ENCODE measurements at regions not wholly inside any gene's neighbourhood (a gene's known extent, or its start where the extent isn't known, plus 50 kb on each side); places are given as distances from the start of the nearest gene placed in this dataset.

DNA sequence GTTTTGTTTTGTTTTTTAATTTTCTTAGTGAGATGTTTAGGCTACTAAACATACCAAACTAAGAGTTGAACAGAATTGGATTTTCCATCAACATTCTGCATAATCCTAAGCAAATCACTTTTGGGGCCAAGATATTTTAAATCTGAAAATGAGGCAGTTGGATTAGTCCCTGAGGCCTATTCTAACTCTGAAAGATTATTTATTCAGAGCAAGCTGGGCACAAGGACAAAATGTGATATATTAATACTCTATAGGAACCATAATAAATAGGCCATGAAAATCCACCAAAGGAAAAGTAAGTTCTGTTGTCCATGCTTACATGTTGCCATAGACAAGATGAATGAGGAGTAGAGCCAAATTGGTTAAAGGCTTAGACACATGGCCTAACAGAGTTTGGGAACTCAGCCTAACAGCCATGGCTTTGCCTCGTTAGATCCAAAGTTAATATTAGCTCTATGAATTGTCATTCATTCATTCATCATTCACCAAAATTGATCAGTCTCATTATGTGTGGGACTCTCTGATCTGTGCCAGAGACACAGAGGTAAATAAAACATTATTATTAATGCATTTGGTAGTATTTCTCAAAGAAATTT is 183.5 kb downstream of the SCG2 start:
- intact Hi-C loops (cut with DNase I) = no loop called here
- DNase-seq = no peak

DNA sequence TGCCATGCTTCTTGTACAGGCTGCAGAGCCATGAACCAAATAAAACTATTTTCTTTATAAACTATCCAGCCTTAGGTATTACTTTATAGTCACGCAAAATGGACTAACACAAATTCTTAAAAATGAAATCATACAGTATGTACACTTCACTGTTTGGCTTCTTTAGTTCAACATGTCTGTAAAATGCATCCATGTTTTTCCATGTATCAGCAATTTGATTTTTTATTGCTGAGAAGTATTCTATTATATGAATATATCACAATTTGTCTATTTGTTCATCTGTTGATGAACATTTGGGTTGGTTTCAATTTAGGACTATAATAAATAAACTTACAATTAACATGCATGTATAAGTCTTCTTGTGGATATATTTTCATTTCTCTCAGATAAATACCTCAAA is 182.1 kb downstream of the SCG2 start:
- DNase-seq = no peak
- intact Hi-C loops (cut with DNase I) = no loop called here

DNA sequence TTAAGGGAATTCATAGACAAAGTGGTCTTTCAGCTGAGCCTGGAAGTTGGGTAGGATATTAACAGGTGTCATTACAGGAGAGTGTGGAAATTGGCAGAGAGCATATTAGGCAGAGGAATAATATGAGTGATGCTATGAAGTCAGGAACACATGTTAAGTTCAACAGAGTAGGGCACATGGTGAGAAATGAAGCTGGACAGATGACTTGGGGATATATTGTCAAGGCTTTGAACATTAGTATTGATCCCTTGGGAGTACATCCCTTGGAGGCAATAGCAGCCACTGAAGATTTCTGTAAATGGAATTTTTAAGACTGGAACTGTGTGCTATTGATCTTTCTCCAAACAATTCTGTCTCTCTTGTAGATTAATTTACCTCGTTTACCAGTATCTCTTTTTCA is 170.7 kb downstream of the SCG2 start:
- DNase-seq = no peak
- intact Hi-C loops (cut with DNase I) = no loop called here

DNA sequence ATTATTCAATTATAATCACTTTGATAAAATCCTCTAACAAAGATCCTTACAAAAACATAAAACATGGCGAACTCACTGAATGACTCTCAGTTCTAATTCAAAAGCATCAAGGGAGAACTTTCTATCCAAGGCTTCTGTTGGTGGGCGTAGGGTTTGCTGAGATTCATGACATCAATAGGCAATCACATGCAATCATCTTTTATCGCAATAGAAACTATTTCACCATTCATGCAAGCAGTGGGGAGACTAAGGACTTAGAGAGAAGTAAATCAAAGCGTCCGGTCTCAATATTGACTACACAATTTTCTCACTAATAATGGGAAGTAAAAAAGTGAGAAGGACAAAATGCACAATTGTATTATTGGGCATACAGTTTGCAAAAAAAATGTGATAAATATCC is 168.7 kb downstream of the SCG2 start:
- DNase-seq = no peak
- intact Hi-C loops (cut with DNase I) = no loop called here

DNA sequence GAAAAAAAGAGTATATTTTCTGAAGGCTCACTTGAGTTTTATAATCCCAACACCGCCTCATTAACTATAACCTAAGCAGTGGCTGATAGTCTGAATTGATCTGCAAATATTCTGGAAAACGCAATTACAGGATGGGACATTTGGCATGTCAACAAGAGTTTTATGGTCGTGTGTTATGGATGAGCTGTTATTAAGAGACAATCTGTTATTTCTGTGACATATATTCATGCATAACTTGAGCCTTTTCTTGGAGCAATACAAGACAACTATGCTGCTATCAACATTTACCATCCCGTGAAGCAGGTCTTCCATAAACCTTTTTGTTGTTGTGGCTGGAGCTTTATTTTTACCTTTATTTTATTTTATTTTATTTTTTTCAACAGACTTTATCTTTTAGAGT is 164.4 kb downstream of the SCG2 start:
- DNase-seq = no peak
- intact Hi-C loops (cut with DNase I) = no loop called here

DNA sequence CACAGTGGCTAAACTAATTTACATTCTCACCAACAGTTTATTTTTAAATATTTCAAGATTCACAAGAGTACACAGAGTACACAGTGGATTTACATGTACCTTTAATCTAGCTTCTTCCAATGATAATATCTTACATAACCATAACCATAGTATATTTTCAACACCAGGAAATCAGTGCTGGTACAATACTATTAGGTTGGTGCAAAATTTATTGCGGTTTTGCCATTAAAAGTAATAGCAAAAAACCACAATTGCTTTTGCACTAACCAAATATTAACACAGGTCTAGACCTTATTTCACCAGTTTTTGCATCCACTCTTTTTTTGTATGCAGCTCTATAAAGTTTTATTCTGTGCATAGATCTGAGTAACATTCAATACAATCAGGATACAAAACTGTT is 163.0 kb downstream of the SCG2 start:
- intact Hi-C loops (cut with DNase I) = no loop called here

DNA sequence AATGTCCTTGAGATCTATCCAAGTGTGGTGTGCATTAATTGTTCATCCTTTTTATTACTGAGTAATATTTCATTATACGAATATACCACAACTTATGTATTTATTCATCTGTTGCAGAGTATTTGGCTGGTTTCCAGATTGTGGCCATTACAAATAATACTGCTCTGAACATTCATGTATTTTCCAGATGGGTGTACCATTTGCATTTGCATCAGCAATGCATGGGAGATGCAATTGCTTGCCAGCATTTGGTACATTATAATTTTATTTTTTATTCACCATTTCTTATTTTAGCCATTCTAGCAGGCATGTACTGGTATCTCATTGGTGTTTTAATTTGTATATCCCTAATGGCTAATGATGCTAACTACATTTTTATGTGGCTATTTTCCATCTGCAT is 162.4 kb downstream of the SCG2 start:
- no peak for DNase-seq

More for the DNA sequence above, 163.0 kb downstream of the SCG2 start:
- no peak for DNase-seq

DNA sequence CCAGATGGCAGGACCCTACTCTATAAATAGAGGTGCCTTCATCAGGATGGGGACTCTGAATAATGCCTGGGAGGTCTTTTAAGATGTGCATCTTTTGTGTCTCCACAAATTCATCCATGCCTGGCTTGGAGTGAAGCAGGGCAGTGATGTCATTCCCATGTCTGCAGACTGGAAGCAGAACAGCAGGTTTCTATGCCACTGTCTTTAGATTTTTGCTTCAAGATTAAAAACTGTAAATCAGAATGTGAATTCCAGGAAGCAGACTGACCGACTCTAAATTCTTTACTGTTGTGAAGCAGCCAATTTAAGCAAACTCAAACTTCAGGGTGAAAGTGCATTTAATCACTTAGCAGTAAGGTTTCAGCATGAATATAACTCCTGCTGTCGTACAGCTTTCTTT is 159.3 kb downstream of the SCG2 start:
- no peak for DNase-seq
- intact Hi-C loops (cut with DNase I) = no loop called here

More for the DNA sequence above, 162.4 kb downstream of the SCG2 start:
- intact Hi-C loops (cut with DNase I) = no loop called here

DNA sequence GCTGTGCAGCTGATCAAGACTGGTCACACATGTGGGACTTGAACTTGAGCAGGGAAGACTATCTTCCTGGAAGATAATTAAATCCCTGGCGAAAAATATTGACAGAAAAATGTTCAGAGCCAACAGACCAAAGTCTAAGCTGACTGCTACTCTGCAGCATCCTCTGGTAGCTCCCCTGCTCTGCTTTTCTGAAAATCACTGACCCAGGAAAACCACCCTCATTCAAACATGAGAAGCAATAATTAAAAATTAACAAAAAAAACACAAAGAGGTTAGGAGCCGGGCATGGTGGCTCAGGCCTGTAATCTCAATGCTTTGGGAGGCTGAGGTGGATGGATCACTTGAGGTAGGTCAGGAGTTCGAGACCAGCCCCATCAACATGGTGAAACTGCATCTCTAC is 151.9 kb downstream of the SCG2 start:
- intact Hi-C loops (cut with DNase I) = no loop called here
- DNase-seq = no peak

DNA sequence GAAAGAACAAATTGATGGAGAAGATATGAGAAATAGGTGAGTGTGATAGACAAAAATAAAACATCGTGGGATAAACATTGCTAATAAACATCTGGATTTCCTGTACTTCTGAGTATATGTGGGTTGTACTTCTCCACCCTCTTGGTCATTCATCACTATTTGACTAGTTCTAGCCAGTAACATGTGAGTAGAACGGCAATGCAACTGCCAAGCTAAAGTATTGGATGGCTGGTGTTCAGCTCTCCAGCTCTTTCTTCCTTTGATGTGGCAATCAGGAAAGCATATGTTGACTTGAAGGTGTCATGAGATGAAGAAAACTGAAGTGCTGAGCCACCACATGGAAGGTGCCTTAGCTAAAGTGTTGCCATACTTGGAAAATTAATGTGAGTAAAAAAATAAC is 144.9 kb downstream of the SCG2 start:
- DNase-seq = no peak
- intact Hi-C loops (cut with DNase I) = no loop called here

DNA sequence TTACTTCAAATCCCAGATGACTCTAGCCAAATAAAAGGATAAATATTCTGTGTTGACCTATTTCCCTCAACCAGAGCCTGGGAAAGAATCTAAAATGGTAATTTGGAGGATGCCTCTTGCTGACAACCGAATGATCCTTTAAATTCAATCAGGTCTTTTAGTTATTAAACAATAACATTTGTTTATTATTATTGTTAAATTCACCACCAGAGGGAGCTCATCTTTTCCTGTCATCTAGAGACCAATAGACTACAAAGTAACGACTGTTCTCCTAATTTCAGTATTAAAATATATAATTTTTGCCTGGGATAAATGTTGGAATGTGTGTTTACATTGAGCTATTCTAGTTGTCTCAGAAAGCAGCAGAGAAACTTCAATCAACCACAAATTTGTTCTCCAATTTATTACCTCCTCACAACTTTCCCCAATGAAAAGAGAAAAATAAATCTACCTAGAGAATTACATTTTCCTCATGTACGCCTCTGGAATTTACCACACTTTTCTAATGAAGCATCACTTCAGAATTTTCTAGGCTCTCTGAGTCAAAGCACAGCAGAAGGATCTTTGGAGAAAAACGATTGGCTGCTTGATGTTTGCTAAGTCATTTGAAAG is 142.7 kb downstream of the SCG2 start:
- DNase-seq = no peak
- intact Hi-C loops (cut with DNase I) = no loop called here

DNA sequence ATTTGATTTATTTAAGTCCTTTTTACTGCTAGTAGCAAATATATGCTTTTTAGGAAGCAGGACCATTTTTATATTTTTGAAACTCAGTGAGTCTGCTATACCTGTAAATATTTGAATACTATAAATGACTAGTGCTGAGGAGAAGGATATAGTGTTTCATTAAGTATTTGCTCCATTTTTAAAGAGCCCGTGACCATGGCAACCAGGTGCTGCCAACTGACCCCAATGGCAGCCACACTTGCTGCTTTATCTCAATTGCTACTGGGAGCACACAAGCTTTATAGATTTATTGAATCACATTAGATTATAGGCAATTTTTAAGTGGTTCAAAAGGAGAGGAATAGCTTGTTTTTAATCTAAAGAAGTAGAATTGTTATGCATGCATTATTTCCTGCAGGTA is 142.0 kb downstream of the SCG2 start:
- intact Hi-C loops (cut with DNase I) = no loop called here
- no peak for DNase-seq

DNA sequence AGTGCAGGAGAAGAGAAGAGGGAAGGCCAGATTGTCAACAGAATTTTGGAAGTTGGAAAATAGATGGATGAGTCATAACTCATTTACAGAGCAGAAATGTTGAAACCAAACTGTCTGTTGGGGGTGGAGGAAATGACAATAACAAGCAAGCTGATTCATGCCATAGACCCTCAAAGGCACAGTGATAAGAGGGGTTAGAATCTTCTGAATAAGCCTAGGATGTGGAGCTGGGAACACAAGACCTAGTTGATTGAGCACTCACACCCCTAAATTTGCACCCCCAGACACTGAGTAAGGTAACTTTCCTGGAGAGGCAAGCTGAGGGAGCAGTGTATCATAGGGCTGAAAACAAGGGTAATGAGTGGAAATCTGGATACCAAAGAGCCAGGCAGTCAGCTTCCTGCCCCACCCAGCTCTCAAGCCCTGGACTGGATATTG is 141.4 kb downstream of the SCG2 start:
- no peak for DNase-seq
- intact Hi-C loops (cut with DNase I) = no loop called here

DNA sequence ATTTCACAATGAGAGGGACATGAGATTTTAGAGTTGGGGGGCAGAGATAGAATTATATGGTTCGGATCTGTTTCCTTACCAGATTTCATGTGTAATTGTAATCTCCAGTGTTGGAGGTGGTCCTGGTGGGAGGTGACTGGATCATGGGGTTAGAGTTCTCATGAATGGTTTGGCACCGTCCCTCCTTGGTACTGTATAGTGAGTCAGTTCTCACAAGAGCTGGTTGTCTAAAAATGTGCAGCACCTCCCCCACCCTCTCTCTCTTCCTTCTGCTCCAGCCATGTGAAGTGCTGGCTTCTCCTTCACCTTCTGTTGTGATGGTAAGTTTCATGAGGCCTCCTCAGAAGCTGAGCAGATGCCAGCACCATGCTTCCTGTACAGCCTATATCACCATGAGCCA is 138.1 kb downstream of the SCG2 start:
- intact Hi-C loops (cut with DNase I) = no loop called here
- DNase-seq = no peak

DNA sequence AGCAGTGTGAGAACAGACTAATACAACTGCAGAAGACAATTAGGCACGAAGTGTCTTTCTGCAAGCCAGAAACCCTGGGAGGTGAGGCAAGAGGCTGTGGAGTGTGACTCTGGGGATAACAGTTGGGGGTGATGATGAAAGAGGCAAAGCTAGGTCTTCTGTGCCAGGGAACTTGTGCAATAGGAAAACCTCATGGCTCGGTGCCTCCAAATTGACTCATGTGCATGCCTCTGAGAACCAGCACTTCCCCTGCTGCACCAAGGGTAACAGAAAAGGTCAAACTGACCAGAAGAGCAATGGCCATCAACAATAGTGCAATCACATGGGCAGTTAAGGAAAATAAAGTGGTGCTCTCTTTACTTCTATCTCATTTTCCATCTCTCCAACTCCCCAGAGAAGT is 136.4 kb downstream of the SCG2 start:
- DNase-seq = peak in 8 of 42 donors; percentile 10 to 57 (median 28)
- intact Hi-C loops (cut with DNase I) = no loop called here

DNA sequence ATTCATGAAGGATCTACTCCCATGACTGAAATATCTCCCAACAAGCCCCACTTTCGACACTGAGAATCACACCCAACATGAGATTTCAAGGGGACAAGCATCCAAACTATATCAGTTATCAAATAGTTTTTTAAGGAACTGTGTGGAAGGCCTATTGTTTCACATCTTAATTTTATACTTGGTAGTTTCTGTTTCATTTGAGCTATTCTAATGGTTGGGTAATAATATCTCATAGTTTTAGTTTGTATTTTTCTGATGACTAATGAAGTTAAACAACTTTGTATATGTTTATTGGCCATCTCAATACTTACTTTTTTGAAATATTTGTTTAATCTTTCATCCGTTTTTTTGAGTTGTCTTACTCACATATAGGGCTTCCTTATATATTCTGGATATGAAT is 135.0 kb downstream of the SCG2 start:
- DNase-seq = no peak
- intact Hi-C loops (cut with DNase I) = no loop called here

DNA sequence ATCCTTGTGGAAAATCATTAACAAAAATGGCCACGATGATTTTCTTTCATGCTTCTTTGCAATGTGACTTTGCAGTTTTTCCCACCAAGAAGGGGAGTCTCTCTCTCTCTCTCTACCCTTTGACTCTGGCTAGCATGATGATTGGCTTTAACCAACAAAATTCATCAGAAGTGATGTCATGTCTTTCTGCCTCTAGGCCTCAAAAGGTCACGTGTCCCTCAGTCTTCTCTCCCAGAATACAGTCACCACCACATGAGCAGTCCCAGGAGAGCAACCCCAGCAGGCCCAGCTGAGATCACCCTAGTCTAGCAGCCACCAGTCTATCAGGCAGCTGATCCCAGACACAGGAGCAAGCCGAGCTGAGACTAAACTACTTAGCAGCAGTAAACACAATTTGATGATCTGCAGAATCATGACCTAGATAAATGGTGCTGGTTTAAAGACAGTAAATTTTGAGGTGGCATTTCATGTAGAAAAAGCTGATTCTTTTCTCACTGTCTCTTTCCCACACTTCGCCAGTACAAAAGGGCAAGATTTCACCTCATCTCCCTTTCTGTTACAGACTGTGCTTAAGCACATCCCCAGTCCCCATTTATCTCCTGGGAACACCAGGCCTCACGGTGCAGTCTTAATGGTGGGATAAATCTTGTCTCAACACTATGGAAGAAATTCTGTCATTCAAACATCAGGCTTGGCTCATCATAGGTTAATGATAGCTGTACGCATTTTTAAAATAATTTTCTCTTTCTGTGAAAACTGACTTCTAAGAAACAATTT is 132.7 kb downstream of the SCG2 start:
- DNase-seq = no peak
- intact Hi-C loops (cut with DNase I) = no loop called here

DNA sequence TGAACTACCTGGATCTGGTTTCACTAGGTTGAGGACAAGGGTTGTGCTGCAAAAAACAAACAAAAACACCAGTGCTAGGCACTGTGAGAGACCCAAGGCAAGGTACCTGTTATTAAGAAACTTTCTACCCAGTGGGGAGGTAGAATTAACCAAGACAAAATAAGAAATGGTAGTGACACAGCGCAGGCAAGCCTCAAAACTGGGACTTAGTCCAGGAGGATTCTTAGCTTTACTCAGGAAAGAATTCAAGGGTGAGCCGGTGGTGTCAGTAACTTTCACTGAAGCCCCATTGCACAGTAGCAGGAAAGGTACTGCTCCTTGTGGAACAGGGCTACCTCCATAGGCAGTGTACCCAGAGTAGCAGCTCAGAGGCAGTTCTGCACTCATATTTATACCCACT is 131.6 kb downstream of the SCG2 start:
- intact Hi-C loops (cut with DNase I) = no loop called here
- DNase-seq = no peak

DNA sequence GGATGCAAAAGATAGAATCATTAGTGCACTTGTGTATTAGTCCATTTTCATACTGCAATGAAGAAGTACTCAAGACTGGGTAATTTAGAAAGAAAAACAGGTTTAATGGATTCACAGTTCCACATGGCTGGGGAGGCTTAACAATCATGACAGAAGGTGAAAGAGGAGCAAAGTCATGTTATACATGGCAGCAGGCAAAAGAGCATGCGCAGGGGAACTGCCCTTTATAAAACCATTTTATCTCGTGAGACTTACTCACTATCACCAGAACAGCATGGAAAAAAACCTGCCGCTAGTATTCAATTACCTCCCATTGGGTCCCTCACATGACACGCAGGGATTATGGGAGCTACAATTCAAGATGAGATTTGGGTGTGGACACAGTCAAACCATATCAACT is 129.4 kb downstream of the SCG2 start:
- intact Hi-C loops (cut with DNase I) = no loop called here
- DNase-seq = no peak

DNA sequence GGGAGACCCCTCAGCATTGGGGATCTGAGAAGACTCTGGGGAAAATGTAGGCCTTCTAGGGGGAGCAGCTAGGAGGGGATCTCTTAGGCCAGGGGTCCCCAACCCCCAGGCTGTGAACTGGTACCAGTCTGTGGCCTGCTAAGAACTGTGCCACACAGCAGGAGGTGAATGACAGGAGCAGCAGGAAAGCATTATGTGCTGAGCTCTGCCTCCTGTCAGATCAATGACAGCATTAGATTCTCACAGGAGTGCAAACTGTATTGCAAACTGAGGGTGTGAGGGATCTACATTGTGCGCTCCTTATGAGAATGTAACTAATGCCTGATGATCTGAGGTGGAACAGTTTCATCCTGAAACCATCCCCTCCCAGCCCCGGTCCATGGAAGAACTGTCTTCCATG is 127.3 kb downstream of the SCG2 start:
- intact Hi-C loops (cut with DNase I) = no loop called here

DNA sequence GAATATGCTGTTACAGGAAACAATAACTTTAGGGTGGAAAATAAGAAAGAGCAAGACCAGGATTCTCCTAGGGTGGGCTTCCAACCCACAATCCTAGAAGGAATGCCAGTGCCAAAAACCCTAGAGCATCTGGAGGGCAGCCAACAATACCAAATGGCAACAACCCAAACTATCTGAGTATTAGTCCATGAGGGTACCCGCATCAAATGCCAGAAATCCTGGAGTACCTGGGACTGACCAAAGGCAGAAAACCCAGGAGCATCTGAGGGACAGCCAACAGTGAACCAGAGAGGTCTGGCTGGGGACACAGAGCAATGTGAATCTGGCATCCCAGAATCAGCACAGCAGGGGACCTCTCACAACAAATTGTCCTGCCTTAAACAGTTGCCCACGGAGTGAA is 126.3 kb downstream of the SCG2 start:
- no peak for DNase-seq
- intact Hi-C loops (cut with DNase I) = no loop called here

More for the DNA sequence above, 127.3 kb downstream of the SCG2 start:
- peak in 1 of 42 donors; percentile 8 for DNase-seq

Data from head of caudate nucleus (tissue), 42 donors.